ENCODE measurements at regions not wholly inside any gene's neighbourhood (a gene's known extent, or its start where the extent isn't known, plus 50 kb on each side); places are given as distances from the start of the nearest gene placed in this dataset.

GRCh38 chr7:79723833-79724618 lies 270.6 kb upstream of the MAGI2 start:
- Histone ChIP-seq H3K36me3 (ENCODE audit: insufficient read depth, low read length) (no peaks in the 10 kb centered on the region), H2AFZ (ENCODE audit: low read length, unreplicated experiment) (no peak overlapping the region), H3K4me3 (ENCODE audit: low read depth, low read length) (no peak overlapping the region), H3K27ac (ENCODE audit: low read depth, low read length) (no peak overlapping the region), H3K79me2 (ENCODE audit: control insufficient read depth, insufficient read depth, low read length, unreplicated experiment) (no peaks in the 10 kb centered on the region), H3K4me1 (ENCODE audit: control insufficient read depth, insufficient read depth, low read length, unreplicated experiment) (no peaks in the 10 kb centered on the region), H3K27me3 (ENCODE audit: insufficient read depth, low read length) (no peaks in the 10 kb centered on the region)

- no peaks in the 10 kb centered on the region for H3K79me2 ChIP-seq (ENCODE audit: control insufficient read depth, insufficient read depth, low read length, unreplicated experiment)
- no peaks in the 10 kb centered on the region for H3K36me3 ChIP-seq (ENCODE audit: insufficient read depth, low read length)
- H3K27me3 ChIP-seq (ENCODE audit: insufficient read depth, low read length): no peaks in the 10 kb centered on the region
- H3K4me3 ChIP-seq (ENCODE audit: low read depth, low read length): no peak overlapping the region
- H3K4me1 ChIP-seq (ENCODE audit: control insufficient read depth, insufficient read depth, low read length, unreplicated experiment): no peaks in the 10 kb centered on the region
- H3K27ac ChIP-seq (ENCODE audit: low read depth, low read length): no peak overlapping the region
- H2AFZ ChIP-seq (ENCODE audit: low read length, unreplicated experiment): no peak overlapping the region
Observed at GRCh38 chr7:79722217-79722616, 268.8 kb upstream of the MAGI2 start.

DNA sequence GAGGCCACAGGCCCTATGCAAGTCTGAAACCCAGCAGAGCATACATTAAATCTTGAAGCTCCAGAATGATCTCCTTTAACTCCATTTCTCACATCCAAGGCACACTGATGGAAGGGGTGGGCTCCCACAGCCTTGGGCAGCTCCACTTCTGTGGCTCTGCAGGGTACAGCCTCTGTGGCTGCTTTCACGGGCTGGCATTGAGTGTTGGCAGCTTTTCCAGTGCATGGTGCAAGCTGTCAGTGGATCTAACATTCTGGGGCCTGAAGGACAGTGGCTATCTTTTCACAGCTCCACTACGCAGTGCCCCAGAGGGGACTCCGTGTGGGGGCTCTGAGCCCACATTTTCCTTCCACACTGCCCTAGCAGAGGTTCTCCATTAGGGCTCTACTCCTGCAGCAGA lies 265.7 kb upstream of the MAGI2 start:
- no peaks in the 10 kb centered on the region for H3K36me3 ChIP-seq (ENCODE audit: insufficient read depth, low read length)
- no peak overlapping the region for H2AFZ ChIP-seq (ENCODE audit: low read length, unreplicated experiment)
- H3K4me3 ChIP-seq (ENCODE audit: low read depth, low read length): no peak overlapping the region
- H3K27me3 ChIP-seq (ENCODE audit: insufficient read depth, low read length): no peaks in the 10 kb centered on the region
- no peaks in the 10 kb centered on the region for H3K4me1 ChIP-seq (ENCODE audit: control insufficient read depth, insufficient read depth, low read length, unreplicated experiment)
- H3K79me2 ChIP-seq (ENCODE audit: control insufficient read depth, insufficient read depth, low read length, unreplicated experiment): no peaks in the 10 kb centered on the region
- no peak overlapping the region for H3K27ac ChIP-seq (ENCODE audit: low read depth, low read length)

DNA sequence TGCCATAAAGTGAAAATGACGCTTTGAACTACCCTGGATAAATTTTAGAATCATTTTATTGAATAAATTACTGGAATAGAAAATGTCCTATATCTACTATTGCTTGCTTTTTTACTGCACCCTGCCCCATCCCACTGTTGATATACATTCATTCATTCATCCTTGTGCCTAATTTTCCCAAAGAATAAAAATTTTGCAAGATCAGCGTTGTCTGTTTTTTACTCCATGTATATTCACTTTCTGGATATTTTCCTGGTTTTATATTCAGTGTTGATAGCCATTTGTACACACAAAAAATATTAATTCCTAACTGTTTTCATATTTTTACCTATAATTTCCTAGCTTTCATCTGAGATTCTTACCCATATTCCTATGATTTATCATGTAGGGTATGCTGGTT lies 262.9 kb upstream of the MAGI2 start:
- H3K4me1 ChIP-seq (ENCODE audit: control insufficient read depth, insufficient read depth, low read length, unreplicated experiment): no peaks in the 10 kb centered on the region
- no peaks in the 10 kb centered on the region for H3K79me2 ChIP-seq (ENCODE audit: control insufficient read depth, insufficient read depth, low read length, unreplicated experiment)
- H3K36me3 ChIP-seq (ENCODE audit: insufficient read depth, low read length): no peaks in the 10 kb centered on the region
- H3K27ac ChIP-seq (ENCODE audit: low read depth, low read length): no peak overlapping the region
- no peaks in the 10 kb centered on the region for H3K27me3 ChIP-seq (ENCODE audit: insufficient read depth, low read length)
- no peak overlapping the region for H2AFZ ChIP-seq (ENCODE audit: low read length, unreplicated experiment)
- H3K4me3 ChIP-seq (ENCODE audit: low read depth, low read length): no peak overlapping the region

GRCh38 chr7:79714081-79714480 lies 260.6 kb upstream of the MAGI2 start:
- H3K27me3 ChIP-seq (ENCODE audit: insufficient read depth, low read length): no peaks in the 10 kb centered on the region

GRCh38 chr7:79713276-79713675 lies 259.8 kb upstream of the MAGI2 start:
- no peaks in the 10 kb centered on the region for H3K27me3 ChIP-seq (ENCODE audit: insufficient read depth, low read length)
- no peaks in the 10 kb centered on the region for H3K79me2 ChIP-seq (ENCODE audit: control insufficient read depth, insufficient read depth, low read length, unreplicated experiment)
- no peak overlapping the region for H2AFZ ChIP-seq (ENCODE audit: low read length, unreplicated experiment)
- no peak overlapping the region for H3K4me3 ChIP-seq (ENCODE audit: low read depth, low read length)
- H3K36me3 ChIP-seq (ENCODE audit: insufficient read depth, low read length): no peaks in the 10 kb centered on the region
- no peaks in the 10 kb centered on the region for H3K4me1 ChIP-seq (ENCODE audit: control insufficient read depth, insufficient read depth, low read length, unreplicated experiment)
- no peak overlapping the region for H3K27ac ChIP-seq (ENCODE audit: low read depth, low read length)

More at GRCh38 chr7:79714081-79714480, 260.6 kb upstream of the MAGI2 start:
- Histone ChIP-seq H3K4me1 (ENCODE audit: control insufficient read depth, insufficient read depth, low read length, unreplicated experiment) (no peaks in the 10 kb centered on the region), H3K27ac (ENCODE audit: low read depth, low read length) (no peak overlapping the region), H3K4me3 (ENCODE audit: low read depth, low read length) (no peak overlapping the region), H2AFZ (ENCODE audit: low read length, unreplicated experiment) (no peak overlapping the region), H3K79me2 (ENCODE audit: control insufficient read depth, insufficient read depth, low read length, unreplicated experiment) (no peaks in the 10 kb centered on the region), H3K36me3 (ENCODE audit: insufficient read depth, low read length) (no peaks in the 10 kb centered on the region)

DNA sequence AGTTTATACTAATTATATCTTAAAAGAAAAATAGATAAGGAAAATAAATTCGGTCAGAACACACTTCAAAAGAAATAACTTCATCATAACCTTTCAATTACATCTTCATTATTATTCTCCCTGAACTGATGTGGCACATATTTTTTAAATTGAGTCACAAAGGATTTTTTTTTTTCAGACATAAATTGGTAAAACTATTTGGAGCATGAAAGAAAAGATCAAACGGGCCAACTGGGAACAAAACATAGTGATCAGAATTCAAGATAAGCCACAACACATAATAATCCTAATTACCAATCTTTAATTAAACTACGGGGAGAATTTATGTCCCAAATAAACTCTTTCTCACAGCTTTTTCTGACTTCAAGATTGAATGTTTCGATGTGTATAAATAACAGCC lies 258.2 kb upstream of the MAGI2 start:
- H3K27me3 ChIP-seq (ENCODE audit: insufficient read depth, low read length): no peaks in the 10 kb centered on the region
- no peak overlapping the region for H3K4me3 ChIP-seq (ENCODE audit: low read depth, low read length)
- no peak overlapping the region for H3K27ac ChIP-seq (ENCODE audit: low read depth, low read length)
- H3K79me2 ChIP-seq (ENCODE audit: control insufficient read depth, insufficient read depth, low read length, unreplicated experiment): no peaks in the 10 kb centered on the region
- H3K36me3 ChIP-seq (ENCODE audit: insufficient read depth, low read length): no peaks in the 10 kb centered on the region
- H2AFZ ChIP-seq (ENCODE audit: low read length, unreplicated experiment): no peak overlapping the region
- no peaks in the 10 kb centered on the region for H3K4me1 ChIP-seq (ENCODE audit: control insufficient read depth, insufficient read depth, low read length, unreplicated experiment)

GRCh38 chr7:79709574-79710409 lies 256.3 kb upstream of the MAGI2 start:
- H3K27ac ChIP-seq (ENCODE audit: low read depth, low read length): no peak overlapping the region
- H2AFZ ChIP-seq (ENCODE audit: low read length, unreplicated experiment): no peak overlapping the region
- no peaks in the 10 kb centered on the region for H3K79me2 ChIP-seq (ENCODE audit: control insufficient read depth, insufficient read depth, low read length, unreplicated experiment)
- H3K4me3 ChIP-seq (ENCODE audit: low read depth, low read length): no peak overlapping the region
- no peaks in the 10 kb centered on the region for H3K27me3 ChIP-seq (ENCODE audit: insufficient read depth, low read length)
- no peaks in the 10 kb centered on the region for H3K36me3 ChIP-seq (ENCODE audit: insufficient read depth, low read length)
- no peaks in the 10 kb centered on the region for H3K4me1 ChIP-seq (ENCODE audit: control insufficient read depth, insufficient read depth, low read length, unreplicated experiment)

- H2AFZ ChIP-seq (ENCODE audit: low read length, unreplicated experiment): no peak overlapping the region
- H3K4me1 ChIP-seq (ENCODE audit: control insufficient read depth, insufficient read depth, low read length, unreplicated experiment): no peaks in the 10 kb centered on the region
- H3K27ac ChIP-seq (ENCODE audit: low read depth, low read length): no peak overlapping the region
- H3K4me3 ChIP-seq (ENCODE audit: low read depth, low read length): no peak overlapping the region
- no peaks in the 10 kb centered on the region for H3K79me2 ChIP-seq (ENCODE audit: control insufficient read depth, insufficient read depth, low read length, unreplicated experiment)
- no peaks in the 10 kb centered on the region for H3K27me3 ChIP-seq (ENCODE audit: insufficient read depth, low read length)
- no peaks in the 10 kb centered on the region for H3K36me3 ChIP-seq (ENCODE audit: insufficient read depth, low read length)
Observed at GRCh38 chr7:79702116-79702515, 248.6 kb upstream of the MAGI2 start.

DNA sequence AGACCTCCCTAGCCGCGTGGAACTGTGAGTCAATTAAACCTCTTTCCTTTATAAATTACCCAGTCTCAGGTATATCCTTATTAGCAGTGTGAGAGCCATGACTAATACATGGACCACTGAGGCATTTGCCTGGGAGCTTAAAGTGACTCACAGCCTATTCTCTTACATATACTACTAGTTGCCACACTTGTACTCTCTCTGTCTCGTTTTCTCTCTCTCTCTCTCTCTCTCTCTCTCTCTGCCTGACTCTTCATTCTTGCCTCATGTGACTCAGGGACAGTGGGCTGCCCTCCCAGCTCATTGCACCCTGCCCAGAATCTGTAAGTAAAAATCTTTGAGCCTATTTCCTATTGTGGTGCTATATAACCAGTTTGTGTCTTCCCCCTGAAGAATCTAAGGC lies 238.5 kb upstream of the MAGI2 start:
- Histone ChIP-seq H3K4me3 (ENCODE audit: low read depth, low read length) (no peak overlapping the region), H3K36me3 (ENCODE audit: insufficient read depth, low read length) (no peaks in the 10 kb centered on the region), H3K27ac (ENCODE audit: low read depth, low read length) (no peak overlapping the region), H3K27me3 (ENCODE audit: insufficient read depth, low read length) (no peaks in the 10 kb centered on the region), H3K79me2 (ENCODE audit: control insufficient read depth, insufficient read depth, low read length, unreplicated experiment) (no peaks in the 10 kb centered on the region), H3K4me1 (ENCODE audit: control insufficient read depth, insufficient read depth, low read length, unreplicated experiment) (peaks cover 7% of the 10 kb centered on the region), H2AFZ (ENCODE audit: low read length, unreplicated experiment) (peak overlapping the region; percentile 36)

DNA sequence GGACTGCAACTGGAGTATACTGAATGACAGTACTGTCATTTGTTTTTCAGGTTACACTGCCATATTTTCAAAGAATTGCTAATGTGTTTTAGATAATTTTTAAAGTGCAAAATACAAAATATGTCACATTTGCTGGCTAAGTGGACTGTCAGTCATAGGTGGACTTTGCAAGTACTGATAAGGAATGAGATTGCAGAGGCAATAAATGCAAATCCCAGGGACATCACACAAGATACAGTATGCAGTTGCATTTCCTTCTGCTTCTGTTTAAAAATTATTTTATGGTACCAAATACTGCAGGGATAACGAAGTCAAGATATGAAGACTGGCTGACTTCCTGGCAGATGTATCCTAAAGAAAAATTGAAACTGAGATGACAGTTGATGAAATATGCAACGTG lies 237.6 kb upstream of the MAGI2 start:
- H3K4me3 ChIP-seq (ENCODE audit: low read depth, low read length): no peak overlapping the region
- H2AFZ ChIP-seq (ENCODE audit: low read length, unreplicated experiment): no peak overlapping the region
- peaks cover 7% of the 10 kb centered on the region for H3K4me1 ChIP-seq (ENCODE audit: control insufficient read depth, insufficient read depth, low read length, unreplicated experiment)
- H3K36me3 ChIP-seq (ENCODE audit: insufficient read depth, low read length): no peaks in the 10 kb centered on the region
- no peak overlapping the region for H3K27ac ChIP-seq (ENCODE audit: low read depth, low read length)
- H3K79me2 ChIP-seq (ENCODE audit: control insufficient read depth, insufficient read depth, low read length, unreplicated experiment): no peaks in the 10 kb centered on the region
- no peaks in the 10 kb centered on the region for H3K27me3 ChIP-seq (ENCODE audit: insufficient read depth, low read length)

All from ACC112 (cell line).